ENCODE measurements at regions not wholly inside any gene's neighbourhood (a gene's known extent, or its start where the extent isn't known, plus 50 kb on each side); places are given as distances from the start of the nearest gene placed in this dataset.

- DNase-seq, result no peak
These were observed 648.3 kb upstream of the CFAP20DC start for GRCh38 chr3:59698091-59698490.

DNA sequence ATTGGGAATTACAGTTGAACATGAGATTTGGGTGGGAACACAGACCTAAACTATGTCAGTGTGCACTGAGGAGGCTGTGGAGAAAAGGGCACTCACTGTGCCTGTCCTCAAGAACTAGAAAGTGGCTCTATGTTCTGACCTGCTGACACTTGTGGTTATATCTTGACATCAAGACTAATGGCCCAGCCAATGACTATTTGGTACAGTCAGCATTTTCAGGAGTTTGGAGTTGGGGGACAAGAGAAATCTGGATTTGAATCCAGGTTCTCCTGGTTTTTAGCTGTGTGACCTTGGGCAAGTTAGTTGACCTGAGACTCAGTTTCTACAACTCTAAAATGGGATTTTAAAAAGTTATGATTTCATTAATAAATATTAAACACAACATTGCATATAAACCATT is 647.0 kb upstream of the CFAP20DC start:
- no peak for DNase-seq

DNA sequence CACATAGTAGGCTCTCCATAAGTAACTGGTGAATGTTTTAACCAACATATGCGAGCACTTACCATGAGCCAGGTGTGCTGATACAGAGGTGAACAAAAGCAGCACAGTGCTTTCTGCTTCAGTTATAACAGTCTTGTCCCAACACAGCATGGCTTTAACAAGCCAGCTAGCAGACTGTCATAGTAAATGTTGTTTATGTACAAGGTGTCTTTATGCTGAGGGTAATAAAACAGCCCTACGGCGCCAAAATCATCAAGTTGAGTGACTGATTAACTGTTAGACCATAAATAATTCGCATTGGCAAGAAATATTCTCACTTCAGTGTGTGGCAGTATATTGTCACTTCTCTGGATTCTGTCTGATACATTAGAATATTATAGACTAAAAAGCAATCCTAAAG is 646.0 kb upstream of the CFAP20DC start:
- DNase-seq, result no peak

- no peak for DNase-seq
These were observed 642.3 kb upstream of the CFAP20DC start for GRCh38 chr3:59692117-59692516.

DNA sequence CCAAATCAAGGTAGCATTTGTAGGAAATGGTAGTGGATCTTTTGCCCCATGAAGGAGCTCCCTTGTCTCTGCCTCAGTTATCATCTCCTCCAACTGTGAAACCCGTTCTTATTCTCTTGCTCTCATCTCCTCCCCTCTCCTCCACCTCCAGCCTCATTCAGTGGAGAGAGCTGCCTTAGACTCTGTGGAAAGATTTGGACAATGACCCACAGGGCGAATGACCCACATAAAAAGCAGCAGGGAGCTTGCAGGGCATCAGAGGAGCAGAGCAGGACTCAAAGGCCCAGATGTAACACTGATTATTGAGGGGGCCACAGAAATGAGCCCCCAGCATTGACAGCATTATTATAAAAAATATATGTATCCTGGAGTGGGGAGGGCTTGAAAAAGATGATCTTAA is 641.1 kb upstream of the CFAP20DC start:
- no peak for DNase-seq

DNA sequence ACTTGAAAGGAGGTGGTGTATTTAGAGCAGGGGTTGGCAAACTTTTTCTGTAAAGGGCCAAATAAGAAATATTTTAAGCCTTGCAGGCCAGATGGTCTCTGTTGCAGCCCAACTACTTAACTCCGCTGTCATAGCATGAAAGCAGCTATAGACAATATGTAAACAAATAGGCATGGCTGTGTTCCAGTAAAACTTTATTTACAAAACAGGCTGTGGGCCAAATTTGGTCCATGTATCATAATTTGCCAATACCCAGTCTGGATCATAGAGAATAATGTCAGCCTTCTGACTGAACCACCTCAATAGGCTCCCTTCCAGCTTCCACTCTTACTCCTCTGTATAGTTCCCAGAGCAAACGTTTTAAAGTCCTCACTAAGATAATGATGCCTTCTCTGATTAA is 638.8 kb upstream of the CFAP20DC start:
- no peak for DNase-seq

- DNase-seq, result no peak
These were observed 635.6 kb upstream of the CFAP20DC start for GRCh38 chr3:59685432-59685831.

- DNase-seq, result no peak
These were observed 634.9 kb upstream of the CFAP20DC start for GRCh38 chr3:59684766-59685165.

- no peak for DNase-seq
These were observed 631.1 kb upstream of the CFAP20DC start for GRCh38 chr3:59680919-59681318.

DNA sequence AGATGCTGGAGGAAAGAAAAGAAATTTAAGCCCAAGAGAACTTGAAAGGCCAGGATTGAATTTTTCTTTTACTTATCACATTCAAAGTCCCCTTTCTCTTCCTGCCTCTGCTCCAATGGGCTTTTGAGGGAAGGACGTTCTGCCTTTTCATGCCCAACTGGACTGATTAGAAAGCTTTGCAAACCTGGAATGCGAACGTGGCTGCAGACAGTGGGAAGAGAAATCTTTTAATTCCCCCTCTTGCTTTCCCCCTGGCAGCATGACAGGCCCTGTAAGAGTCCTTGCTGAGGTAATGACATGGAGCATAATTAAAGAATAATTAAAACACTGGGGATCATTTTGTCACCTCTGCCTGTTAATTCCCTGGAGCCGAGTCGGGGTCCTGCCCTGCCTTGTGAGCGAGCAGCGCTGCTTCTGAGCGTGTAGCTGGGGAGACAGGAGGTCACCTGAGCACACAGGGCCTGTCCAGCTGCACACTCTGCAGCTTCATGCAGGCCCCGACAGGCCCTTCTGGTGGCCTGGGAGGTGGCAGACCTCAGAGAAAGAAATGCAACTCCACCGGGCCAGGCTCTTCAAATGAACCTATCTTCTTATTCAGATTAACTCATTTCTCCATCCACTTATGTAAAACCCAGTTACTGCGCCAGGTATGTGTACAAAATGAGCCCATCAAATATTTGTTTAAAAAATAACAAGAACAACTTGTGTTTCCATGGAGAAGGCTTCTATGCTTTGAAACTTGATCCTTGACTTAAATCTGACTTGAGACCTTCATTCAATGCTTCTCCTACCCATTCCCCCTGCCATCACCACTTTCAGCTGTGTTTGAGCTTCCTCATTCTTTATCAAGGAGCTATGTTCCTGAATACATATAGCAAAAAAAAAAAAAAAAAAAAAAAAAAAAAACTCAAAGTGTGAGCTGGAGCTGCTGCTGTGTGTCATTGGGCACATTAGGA is 628.2 kb upstream of the CFAP20DC start:
- no peak for DNase-seq

DNA sequence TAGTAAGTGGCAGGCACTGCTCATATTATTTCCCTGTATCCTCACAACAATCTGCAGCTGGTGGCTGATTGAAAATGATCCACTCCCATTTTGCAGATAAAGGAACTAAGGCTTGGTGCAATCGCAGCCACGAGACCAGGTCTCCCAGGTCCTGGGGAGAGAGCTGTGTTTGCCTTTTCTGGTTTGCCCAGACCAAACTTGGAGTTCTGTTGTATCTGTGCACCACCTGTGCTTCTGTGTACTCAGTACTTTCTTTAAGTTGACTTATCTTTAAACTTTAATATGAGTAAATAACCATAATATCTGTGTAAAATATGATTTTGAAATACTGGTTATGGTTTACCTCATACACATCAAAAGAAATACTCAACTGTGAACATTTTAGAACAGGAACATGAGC is 625.7 kb upstream of the CFAP20DC start:
- no peak for DNase-seq

DNA sequence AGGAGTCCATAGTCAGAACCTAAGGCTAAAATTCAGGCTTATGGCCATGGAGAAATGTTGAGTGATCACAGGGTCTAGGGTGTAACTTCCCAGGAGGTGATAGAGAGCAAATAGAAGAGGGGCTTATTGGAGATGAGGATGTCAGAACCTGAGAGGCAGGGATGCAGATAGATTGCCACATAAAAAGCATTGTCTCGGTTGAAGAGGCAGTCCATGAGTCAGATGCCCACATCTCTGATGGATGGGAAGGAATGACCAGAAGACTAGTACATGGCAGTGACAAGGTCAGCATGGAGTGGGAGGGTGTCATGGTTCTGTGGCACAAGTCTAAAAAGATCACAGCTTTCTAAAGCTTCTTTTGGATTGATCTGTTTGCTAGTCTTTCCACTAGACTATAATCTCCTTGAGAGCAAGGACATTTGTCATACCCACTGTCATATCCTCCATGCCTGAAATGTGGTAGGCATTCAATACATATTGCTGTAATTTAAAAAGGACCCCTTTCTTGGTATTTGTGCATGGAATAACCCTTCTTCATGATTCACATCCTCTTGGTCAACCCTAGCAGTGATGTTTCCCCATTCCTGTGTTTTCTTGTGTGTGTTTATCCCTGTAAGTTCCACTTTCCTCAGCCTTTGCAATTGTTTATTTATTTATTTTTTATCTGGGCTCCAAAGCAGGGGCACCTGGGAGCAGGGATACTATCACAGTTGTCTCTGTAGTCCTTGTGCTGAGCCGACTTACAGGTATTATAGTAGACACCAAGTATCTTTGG is 613.4 kb upstream of the CFAP20DC start:
- no peak for DNase-seq

DNA sequence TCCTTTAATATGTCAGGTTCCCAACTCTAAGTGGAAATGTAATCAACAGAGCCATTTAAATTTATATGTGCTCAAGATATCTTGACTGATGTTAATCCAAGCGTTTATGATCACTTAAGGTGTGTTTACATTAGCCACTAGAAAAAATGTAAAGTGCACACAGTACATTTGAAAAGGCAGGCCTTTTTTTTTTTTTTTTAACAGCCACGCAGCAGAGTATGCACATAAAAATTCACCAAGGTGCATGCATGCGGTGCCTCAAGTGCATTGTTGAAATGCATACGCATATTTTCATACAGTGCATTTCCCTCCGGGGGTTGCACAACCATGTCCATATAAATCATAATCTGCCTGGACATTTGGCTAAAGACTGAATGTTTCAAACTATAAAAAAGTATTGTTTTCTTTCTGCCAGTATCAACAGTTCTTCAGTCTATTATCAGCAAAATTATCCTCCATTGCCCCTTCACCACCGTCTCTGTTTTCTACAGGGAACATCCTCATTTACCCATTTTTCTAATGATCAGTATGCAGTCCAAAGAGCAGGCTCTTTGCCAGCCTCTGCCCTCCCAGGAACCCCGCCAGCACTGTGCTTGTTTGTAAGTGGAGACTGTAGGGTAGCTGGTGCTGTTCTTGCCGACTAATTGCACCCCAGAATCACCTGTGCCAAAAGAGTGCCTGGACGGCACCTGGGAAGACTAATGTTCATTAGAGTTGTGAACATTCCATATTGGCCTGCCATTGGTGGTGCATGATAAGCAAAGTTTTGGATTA is 611.2 kb upstream of the CFAP20DC start:
- no peak for DNase-seq

DNA sequence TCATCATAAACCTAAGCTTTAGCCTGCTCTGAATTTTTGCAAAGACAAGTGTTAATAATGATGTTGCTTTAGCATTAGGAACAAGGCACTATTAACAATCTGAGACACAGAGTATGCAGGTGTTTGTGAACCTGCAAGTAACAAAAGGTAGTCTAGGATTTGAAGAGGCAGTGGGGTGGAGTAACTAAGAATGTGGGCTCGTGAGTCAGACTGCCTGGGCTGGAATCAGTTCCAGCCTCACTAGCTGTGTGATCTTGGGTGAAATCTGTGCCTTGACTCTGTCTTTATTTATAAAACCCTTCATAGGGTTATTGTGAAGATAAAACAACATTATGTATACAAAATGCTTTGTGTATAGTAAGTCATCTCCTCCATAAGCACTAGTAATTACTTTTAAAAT is 610.6 kb upstream of the CFAP20DC start:
- no peak for DNase-seq

DNA sequence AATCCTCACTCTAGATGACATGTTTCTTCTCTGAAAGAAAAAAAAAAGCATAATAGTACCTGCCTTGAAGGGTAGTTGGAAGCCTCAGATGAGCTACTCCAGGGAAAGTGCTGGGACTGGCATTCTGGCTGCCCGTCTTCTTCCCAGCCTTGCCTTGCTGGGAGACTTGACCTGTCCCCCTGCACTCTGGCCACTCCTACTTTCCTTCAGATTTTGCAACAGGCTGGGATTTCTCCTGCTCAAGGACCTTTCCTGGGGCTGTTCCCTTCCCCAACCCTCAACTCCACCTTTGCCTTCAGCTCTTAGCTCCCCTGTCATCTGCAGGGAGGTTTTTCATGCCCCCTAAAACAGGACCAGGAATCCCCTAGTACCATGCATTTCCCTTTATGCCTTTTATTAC is 609.9 kb upstream of the CFAP20DC start:
- no peak for DNase-seq

- DNase-seq, result no peak
These were observed 609.0 kb upstream of the CFAP20DC start for GRCh38 chr3:59658866-59659265.

DNA sequence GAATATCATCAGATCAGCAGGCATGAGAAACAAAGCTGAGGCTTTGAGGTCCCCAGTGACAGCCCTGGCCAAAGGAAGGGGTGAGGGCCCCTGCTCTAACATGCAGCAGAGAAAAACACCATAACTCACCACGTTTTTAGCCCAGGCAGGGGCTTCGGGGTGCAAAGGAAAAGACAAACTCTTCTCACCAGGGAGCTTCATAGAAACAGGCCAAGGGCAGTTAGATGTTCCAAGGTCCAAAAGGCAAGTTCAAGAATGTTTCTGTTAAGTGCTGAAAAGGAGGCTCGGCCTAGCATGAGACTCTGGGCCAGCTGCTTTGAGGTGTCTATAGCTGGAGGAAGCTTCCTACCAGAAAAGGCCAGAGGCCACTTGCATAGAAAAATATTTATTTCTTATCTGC is 608.4 kb upstream of the CFAP20DC start:
- no peak for DNase-seq

- DNase-seq, result no peak
These were observed 605.7 kb upstream of the CFAP20DC start for GRCh38 chr3:59655418-59656015.

DNA sequence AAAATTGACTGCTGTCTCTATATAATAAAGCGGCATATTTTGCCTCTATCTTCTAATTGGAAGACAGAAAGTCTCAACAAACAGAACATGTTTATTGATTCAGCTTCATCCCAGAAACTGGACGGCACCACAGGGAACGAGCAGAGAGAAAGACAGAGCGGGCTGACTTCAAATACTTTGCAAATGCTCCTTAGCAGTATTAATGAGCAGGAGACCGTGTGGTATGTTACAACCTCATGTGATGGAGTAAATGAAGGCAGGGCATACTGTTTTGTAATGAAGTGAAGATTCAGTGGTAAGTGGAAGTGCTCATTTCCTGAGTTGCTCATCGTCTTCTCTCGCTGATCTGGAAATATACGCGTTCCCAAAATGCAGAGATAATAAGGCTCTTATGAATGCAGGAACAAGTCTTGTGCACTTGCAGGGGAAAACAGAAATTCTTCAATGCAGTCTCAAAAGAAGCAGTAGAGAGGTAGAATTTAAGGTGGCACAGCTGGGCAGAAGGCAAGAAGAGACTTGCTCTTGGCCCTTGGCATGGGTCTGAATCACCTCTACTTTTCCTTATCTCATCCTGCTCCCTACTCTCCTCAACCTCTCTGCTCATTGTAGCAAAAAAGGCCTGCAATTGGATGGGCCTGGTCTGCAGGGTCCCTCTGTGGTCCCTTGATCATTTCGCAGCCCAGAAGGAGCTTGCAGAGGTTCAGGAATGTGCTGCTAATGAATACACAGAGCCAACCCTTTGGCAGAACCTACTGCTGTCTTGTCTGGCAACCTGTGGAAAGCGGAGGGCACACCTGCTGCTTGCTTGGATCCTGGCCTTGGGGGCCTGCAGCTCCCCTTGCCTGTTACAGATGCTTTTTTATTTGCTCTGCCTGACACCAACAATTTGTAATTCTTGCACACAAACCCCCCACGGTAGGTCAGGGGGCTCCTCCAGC is 604.9 kb upstream of the CFAP20DC start:
- no peak for DNase-seq

GRCh38 chr3:59654123-59654479 is 604.3 kb upstream of the CFAP20DC start:
- DNase-seq, result no peak

DNA sequence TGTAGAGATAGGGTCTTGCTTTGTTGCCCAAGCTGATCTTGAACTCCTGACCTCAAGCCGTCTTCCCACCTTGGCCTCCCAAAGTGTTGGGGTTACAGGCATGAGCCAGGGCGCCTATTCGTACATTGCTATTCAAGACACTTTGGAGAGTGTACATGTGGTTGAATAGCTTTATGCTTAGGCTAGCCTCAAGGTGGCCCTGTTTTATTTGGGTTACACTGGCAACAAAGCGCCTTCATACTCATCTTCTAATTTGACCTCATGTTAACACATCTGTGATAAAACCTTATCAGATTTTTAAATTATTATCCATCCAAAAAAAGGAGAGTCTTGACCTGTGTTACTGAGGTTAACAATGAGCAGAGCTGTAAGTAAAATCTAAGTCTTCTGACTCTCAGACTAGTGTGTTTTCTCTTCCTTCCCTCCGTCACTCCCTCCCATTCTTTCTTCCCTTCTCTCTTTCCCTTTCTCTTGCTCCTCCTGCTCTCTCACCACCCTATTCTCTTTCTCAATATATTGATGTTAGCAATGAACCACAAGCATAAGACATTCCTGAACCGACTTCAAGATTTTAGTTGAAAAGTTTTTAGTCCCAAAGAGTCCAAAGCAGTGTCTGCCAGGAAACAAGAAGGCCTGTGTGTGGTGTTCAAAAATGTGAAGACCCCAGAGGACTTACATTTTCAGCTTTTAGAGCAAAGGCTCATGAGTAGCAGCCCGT is 603.7 kb upstream of the CFAP20DC start:
- no peak for DNase-seq

All from inflammatory macrophage (primary cell).